Iris pigment epithelial cell (primary cell): ENCODE measurements at regions not wholly inside any gene's neighbourhood (a gene's known extent, or its start where the extent isn't known, plus 50 kb on each side); places are given as distances from the start of the nearest gene placed in this dataset.
"Not testable (repeated sequence)": the region's sequence is repeated elsewhere in the genome, so short reads cannot be mapped to it uniquely, and the experiment has no call there.

Experiments used
- DNase-seq: peaks from one replicate; pipeline ENCODE4 v3.0.0-alpha.2; 2011; ENCODE audit warnings: low read depth

DNA sequence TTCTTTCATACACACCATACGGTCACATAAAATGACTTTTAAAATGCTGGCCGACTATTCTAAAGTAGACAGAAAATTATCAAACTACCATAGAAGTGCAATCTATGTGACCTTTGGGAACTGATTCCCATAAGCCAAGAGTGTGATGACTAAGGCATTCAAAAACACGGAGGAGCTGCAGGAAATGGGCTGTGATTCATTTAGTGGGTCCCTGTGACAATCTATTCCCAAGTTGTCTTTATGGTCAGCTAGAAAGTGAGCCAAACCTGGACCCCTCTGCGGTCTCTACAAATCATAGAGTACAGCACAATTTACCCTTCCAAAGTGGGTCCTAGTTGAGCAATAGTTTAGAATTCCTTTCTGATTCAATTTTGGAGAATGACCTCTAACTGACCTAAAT is 251.5 kb upstream of the CBLB start:
- DNase-seq = peak; percentile 54

DNA sequence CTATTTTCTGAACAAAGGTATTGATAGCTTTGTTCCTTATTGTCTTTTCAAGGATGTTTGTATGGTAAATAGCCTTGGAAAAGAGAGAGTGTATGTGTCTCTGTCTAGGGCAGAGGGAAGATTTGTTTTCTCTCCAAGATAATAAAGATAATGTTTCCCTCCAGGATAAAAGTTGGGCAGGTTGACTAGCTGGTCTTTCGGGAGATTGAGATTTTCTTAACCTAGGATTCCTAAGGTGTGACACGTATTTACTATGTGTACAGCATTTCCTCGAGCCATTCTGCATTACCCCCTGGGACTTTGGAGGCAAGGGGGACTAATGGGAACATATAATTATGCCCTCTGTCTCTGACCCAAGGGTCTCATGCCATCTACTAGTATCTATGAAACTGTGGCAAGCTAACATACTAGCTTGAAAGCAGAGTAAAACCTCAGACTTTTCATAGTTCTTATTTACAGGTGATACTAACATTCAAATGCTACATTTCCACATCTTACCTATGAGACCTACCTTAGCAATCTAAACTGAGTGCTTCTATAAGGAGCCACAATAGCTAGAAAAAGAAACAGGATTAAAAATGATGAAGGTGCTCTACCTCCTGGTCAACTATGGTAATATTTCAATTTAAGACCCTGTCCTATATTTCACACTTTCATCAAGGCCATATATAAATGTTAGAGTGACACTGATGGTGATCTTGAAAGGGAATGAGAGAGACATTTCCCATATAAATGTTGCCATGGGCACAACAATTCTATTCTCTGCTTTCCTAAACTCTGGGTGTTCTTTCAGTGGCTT is 252.9 kb upstream of the CBLB start:
- no peak for DNase-seq

DNA sequence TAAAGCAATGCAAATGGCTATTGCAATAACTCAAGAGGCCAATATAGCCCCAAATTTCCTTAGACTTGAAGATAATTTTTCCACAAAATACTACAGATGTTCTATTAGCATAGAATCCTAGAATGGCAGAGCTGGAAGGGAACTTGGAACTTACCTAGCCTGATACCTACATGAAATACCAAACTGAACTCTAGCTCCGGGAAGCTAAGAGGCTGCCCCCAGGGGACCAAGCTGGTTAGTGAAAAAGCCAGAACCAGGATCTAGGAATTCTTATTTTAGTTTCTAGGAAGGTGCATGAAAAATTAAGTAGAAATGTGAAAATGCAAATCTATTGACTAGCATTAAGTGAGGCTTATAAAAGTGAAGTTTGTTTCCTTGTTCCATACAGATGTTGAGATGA is 256.0 kb upstream of the CBLB start:
- no peak for DNase-seq

DNA sequence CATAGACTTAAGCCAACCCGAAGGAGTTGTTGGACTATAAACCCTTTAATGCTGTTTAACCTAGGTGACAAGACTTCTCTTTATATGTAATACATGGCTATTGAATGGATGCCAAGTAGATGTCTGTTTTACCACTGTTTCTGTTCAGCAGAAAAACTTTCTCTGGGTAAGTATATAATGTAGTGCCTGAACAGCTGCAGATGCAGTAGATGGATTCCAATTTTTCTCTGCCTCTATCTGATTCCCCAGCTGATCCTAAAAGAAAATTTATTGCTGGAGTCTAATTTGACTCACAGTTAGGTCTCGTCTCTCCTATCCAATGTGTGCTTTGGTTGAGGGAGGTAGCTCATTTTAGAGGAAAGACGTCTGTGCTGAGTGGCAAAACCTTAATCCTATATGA is 256.5 kb upstream of the CBLB start:
- DNase-seq = no peak

DNA sequence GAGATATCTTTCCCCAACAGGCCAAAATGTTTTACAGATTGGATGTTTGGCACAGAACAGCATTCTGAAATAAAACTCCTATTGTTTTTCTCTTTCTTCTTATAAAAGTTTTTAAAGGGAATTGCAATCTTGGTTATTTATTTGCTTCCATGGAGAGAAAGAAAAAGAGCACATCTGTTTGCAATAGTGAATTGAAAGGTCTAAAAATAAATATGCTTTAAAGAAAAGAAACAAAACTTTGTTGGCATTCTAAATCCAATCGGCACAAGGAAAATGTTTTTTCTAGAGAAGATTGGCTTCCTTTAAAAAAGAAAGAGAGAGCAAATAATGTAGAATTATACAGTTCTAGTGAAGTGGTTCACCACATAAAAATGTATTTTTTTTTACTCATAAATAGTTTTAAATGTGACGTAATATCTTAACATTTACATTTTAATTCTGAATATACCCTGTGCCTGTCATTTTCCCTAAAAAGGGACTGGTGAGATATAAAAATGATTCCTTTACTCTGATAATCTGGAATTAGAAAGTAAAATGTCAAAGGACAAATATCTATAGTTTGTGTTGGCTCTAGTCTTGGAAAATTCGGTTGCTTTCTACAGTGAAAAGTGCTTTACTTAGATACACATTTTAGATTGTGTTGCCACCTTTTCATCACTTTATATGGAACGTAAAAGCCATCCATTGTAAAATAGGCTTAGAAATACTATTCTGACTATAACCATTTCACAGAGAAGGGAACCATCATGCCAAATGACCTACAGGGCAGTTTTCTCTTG is 257.4 kb upstream of the CBLB start:
- no peak for DNase-seq

DNA sequence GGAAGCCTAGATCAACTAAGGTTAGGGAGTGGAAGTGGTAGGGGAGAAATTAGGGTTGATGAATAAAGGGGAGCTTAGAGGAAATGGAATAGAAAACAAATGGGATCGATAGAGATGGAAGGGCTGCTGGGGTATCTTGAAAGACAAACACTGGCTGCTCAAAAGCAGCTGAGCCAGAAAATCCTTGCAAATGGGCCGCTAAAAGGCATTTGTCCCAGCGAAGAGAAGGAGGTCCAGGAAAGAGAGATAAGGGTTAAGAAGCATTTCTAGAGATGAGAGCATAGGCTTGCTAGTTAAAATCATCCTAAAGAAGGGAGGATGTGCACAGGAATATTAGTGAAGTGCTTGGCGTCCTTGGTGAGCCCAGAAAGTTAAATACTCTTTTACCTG is 258.0 kb upstream of the CBLB start:
- DNase-seq = no peak

DNA sequence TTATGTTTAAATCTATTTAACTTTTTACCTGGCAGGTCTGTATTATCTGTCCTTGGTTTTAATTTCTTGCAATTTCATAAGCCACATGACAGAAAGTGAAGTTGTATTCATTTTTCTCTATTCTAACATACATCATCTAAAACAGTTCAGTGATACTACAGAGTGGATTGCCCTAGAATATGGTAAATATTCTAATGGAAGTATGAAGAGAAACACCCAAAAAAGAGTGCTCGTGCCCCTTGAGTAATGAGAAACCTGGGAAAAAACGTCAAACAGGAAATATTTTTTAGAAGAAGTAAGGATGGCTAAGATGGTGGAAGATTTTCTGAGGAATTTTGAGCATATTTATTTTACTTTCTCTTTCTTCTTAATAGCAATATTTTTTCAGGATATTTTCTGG is 261.1 kb upstream of the CBLB start:
- DNase-seq = no peak

DNA sequence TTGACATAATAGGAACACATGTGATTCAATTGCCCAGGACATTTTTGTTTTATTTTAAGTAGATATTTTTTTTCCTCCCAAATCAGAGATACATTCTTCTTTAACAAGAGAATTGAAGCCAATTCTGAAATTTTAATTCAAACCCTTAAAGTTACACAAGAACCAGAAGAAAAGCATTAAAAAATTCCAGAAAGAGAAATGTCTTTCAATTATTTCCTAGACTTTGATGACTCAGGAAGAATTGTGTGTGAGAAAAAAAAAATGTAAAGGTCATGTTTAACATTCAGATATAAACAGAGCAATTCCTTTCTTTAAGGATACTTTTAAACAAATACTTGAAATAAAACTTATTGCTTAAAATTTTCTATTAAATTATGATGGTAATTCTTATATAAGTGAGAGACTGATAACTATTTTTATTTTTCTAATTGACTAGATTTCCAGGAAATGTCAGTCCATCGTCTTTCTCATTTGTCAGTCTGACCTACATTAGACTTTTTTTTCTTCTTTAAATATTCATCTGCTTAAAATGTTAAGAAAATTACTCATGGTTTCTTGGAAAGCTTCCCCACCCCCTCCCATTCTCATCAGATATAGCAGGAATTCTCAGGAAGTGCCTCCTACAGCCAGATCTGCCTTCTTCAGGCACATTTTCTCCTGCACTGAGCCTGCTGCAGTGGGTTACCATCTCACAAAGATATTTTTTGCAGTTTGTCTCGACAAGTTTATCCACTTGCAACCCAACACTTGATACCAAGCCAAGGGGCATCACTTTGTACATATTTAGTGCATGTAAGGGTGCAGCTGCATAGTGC is 261.8 kb upstream of the CBLB start:
- DNase-seq = peak; percentile 80

DNA sequence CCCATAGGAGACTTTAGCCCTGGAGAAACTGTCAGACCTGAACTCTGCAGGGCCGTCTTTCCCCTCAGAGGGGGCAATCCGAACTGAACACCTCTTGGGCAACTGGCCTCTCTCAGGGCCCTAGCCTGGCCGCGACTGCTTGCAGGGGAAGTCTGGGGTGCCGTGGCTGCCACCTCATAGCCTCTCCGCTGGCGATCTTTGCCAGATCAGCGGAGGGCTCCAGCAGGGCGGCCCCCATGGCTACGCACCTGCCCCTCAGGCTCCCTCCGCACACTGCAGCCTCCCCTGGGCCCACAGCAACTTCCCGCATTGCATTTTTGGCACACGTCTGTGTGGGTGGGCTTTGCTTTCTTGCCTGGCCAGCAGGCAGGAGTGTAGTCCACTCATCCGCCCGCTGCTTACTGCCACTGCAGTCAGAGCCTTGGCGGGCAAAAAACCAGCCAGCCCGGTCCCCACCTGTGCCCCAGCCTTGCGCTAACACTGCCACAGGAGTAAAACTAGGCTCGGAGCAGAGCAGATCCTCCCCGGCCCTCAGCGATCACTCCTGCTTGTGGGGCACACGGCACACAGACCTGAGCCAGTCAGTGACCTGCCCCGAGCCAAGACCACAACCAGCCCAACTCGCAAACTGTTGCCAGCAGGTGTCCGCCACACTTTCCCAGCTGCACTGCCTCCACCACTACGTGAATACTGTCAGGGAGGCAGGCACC is 266.8 kb upstream of the CBLB start:
- DNase-seq = no peak

DNA sequence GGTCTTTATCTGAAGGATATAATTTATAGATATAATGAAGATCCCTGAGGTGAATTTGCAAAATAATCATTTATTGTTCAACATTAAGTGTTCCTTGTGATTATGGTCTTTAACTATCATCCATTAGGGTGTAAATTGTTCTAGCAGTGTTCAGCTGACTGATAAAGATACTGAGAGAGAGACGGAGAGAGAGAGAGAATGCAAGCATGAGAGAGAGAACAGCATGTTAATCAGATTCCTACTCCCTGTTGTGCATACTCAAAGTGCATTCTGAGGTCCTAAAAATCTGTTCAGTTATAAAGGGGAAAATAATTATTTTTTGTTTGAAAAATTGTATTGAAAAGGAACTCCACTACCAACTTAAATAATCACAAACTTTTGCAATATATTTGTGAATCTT is 271.0 kb upstream of the CBLB start:
- DNase-seq = no peak

DNA sequence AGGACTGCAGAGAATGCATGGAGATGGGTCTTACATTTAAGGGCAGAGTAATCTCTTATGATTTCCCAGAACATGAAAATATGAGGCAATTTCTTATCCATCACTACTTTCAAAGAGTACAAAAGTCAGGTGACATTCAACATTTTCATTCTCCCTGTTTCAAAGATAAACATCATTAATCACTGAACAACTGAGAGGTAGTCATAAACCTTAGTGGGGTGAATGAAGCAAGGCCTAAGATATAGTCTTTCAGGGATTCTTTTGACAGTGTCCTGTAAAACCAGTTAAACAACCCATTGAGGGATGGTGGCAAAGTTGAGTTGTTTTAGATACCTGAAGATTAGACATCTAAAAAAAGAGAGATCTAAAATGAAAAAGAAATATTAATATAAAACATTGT is 271.6 kb upstream of the CBLB start:
- DNase-seq = no peak

DNA sequence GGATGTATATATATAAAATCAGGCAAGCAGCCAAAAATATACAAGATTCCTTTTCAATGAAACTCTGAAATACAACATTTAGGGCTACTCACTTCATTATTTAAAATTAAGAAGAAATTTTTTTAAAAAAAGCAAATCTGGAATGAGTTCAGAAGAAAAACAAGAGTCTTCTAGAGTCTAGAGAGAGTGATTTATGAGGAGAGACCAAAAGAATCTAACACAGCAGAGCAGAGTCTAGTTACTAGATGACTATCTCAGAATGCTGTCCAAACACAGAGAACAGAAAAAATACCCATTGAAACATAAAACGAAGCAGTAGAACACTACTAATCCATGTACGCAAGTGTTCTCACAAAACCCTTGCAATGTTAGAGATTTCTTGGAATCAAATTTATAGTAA is 275.2 kb upstream of the CBLB start:
- DNase-seq = no peak

DNA sequence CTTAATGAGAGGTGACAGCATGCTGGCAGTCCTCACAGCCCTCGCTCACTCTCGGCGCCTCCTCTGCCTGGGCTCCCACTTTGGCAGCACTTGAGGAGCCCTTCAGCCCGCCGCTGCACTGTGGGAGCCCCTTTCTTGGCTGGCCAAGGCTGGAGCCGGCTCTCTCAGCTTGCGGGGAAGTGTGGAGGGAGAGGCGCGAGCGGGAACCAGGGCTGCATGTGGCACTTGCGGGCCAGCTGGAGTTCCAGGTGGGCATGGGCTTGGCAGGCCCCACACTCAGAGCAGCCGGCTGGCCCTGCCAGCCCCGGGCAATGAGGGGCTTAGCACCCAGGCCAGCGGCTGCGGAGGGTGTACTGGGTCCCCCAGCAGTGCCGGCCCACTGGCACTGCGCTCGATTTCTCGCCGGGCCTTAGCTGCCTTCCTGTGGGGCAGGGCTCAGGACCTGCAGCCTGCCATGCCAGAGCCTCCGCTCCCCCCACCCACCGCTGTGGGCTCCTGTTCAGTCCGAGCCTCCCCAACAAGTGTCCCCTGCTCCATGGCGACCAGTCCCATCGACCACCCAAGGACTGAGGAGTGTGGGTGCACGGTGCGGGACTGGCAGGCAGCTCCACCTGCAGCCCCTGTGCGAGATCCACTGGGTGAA is 279.7 kb upstream of the CBLB start:
- not testable (repeated sequence) for DNase-seq

DNA sequence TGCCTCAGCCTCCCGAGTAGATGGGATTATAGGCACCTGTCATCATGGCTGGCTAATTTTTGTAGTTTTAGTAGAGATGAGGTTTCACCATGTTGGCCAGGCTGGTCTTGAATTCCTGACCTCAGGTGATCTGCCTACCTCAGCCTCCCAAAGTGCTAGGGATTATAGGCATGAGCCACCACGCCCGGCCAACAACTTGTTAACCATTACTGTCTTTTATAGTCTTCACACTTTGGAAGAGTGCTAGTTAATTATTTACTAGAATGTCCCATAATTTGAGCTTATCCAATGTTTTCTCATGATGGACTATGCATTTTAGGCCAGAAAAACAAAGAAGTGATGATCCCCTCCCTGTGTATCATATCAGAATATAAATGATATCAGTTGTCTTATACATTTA is 288.6 kb upstream of the CBLB start:
- DNase-seq = no peak

DNA sequence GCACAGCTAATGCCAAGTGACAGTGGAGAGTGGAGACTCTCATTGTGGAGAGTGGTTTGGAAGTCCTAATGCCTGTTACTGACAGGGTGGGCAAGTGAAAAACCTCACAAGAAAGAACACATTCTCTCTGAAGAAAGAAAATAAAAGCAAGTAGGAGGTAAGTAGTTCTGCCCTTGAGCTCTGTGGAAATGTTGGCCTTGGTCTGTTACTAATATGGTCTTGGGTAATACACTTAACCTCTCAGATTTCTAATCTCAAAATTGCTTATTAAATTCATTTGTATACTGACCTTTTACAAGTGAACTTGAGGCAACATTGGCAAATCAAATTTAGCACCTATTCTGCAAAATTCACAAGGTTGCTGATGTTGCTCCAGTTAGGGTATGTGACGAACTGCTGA is 291.6 kb upstream of the CBLB start:
- peak; percentile 45 for DNase-seq

DNA sequence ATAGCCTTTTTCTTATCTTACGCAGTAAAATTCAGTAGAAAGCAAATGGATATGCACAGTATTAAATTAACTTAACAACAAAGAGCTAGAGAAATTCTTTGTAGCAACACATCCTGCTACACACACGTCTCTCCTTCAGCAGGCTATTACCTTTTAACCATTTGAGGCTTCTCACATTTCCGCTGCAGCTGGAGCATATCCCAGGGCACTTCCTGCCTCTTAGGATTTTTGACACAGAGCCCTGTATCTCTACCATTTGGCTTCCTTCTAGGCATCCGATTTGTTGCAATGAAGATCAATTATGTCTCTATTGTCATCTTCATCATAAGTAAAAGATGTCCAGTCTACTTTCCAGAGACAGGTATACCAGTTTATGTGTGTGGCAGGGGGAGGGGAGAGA is 292.4 kb upstream of the CBLB start:
- no peak for DNase-seq

DNA sequence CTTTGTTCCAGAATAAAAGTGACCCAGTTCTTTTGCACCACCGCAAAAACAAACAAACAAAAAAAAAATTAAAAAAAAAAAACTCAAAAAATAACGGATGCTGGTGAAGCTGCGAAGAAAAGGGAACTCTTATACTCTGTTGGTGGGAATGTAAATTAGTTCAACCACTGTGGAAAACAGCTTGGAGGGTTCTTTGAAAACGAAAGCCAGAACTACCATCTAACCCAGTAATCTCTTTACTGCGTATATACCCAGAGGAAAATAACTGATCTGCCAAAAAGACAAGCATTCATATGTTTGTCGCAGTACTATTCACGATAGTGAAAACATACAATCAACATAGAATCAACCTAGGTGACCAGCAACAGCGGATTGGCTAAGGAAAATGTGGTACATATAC is 298.9 kb upstream of the CBLB start:
- no peak for DNase-seq

DNA sequence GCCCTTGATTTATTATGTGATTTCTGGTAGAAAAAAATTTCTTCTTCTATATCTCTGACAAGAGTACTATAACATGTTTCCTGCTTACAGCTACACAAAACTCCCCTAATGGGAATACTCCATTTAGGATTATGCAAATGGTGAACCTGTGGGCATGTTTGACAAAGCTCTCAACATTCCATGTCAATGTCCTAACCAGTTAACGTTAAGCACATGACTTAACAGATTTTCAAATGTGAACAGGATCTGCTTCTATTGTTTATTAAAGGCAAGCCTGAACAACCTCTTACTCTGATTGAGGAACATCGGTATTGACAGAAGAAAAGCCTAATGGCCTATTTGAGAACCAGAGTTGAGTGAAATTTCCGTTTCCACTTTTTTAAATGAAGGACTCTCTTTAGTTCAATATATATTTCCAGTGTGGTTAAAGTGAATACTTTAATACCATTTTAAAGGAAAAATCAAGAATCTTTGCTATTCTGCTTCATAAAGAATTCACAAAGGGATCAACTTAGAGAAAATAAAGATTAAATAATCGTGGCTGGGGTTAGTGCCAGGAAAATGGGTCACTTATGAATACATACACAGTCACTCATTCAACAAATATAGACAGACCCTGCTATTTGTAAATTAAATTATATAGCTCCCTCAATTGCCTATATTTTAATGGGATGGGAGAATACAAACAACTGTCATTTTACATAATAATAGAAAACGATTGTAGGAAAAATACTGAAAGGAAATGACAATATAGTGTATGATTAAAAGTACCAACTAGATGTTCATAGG is 300.3 kb upstream of the CBLB start:
- DNase-seq = no peak

DNA sequence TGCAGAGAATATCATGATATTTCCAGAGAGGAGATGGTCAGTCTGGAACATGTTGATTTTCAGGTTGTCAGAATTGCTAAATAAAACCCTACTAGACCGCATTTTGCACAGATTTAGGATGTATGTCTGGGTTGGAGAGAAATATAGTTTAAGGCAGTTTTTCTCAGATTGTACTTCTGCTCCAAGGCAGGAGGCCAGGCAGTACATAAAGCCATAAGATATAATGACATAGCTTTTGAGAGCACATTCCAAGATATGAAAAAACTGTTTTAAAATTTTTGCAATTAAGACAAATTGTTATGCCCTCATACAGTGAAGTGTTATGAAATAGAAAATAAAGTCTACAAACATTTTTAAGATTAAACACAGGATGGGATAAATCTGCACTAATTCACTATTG is 301.8 kb upstream of the CBLB start:
- no peak for DNase-seq

DNA sequence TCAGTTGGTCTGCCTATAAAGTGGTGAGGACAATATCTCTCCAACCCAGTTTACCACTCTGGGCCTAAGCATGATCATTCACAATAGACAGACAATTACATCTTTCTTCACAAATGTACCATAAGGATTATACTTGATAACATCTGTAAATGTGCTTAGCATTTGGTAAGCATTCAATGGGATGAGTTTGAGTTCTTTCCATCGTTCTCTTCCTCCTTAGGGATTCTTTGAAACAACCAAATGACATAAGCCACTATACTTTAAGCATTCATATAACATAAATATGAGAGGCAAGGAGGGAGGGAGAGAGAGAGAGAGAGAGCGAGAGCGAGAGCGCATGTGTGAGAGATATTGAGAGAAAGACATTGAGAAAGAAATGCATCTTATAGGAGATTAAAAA is 303.3 kb upstream of the CBLB start:
- no peak for DNase-seq

DNA sequence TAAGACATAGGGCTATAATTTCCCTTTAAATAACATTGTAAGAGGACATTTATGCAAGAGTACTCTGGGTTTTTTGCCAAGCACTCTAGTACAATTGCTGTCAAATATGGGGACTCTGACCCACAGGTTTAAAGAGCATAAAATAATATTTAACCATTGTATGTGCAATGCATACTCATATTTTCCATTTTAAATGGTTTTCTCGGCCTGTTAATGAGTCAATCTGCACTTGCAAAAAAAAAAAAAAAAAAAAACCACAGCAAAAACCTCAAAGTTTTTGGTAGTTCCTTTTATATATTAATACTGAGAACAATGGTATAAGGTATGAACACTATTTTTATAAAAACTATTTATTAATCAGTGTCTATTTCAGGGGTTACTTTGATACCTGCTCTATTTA is 304.0 kb upstream of the CBLB start:
- DNase-seq = no peak
